Activated CD4-positive, alpha-beta memory T cell treated with anti-CD3 and anti-CD28 coated beads for 36 hours (primary cell): ENCODE measurements at regions not wholly inside any gene's neighbourhood (a gene's known extent, or its start where the extent isn't known, plus 50 kb on each side); places are given as distances from the start of the nearest gene placed in this dataset.

Experiments used
- CTCF ChIA-PET: fragments of 350-600 bp; sonication (Branson Sonifier 250); formaldehyde crosslinking; loops from one replicate; lab custom pipeline; 2021; ENCODE audit warnings: antibody characterized with exemption, inconsistent platforms; lab: Charles Lee
- POLR2A ChIA-PET: fragments of 350-600 bp; sonication (Branson Sonifier 250); formaldehyde crosslinking; loops from one replicate; lab custom pipeline; 2021; ENCODE audit warnings: antibody characterized with exemption; lab: Charles Lee
- DNase-seq: peaks from one replicate; pipeline ENCODE4 v3.0.0-alpha.2; 2020
- H3K27ac Mint-ChIP-seq: one replicate; pipeline ENCODE4 v1.8.0; 2021; ENCODE audit warnings: mixed read lengths
- H3K27me3 Mint-ChIP-seq: one replicate; pipeline ENCODE4 v1.8.0; 2021; ENCODE audit warnings: mixed read lengths
- H3K36me3 Mint-ChIP-seq: one replicate; pipeline ENCODE4 v1.8.0; 2021; ENCODE audit warnings: mixed read lengths
- H3K4me1 Mint-ChIP-seq: one replicate; pipeline ENCODE4 v1.8.0; 2021; ENCODE audit warnings: low read depth, mixed read lengths
- H3K4me3 Mint-ChIP-seq: one replicate; pipeline ENCODE4 v1.8.0; 2021; ENCODE audit warnings: mild to moderate bottlenecking, mixed read lengths
- H3K9me3 Mint-ChIP-seq: one replicate; pipeline ENCODE4 v1.8.0; 2021; ENCODE audit warnings: mixed read lengths
- intact Hi-C: fragments of 100-400 bp; cut with micrococcal nuclease; formaldehyde crosslinking; loops from one replicate; pipeline ENCODE4 v1.15.1; 2023

DNA sequence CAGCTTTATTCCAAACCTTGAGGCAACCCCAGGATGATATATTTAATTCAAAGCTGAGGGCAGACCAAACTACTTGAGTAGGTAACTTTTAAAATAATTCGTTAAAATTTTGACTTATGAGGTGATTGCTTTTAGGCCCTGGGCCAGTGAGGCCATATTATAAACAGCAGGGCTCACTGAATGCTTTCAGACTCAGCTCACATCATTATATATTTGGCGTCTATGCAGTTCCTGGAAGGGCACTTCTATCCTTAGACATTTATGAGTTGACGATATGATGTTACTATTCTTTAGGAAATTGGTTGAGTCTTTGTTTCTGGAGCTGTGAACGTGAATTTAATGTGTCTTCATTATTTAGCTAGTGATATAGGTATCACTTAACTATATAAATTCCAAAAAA is 400.1 kb downstream of the PDHA2 start:
- intact Hi-C loops: no loop called here
- H3K4me1 Mint-ChIP-seq: no peaks in the 10 kb centered on the region
- no peak overlapping the region for H3K4me3 Mint-ChIP-seq
- H3K27me3 Mint-ChIP-seq: no peaks in the 10 kb centered on the region
- H3K27ac Mint-ChIP-seq: no peak overlapping the region
- no peak for DNase-seq
- no peaks in the 10 kb centered on the region for H3K36me3 Mint-ChIP-seq
- H3K9me3 Mint-ChIP-seq: peaks cover 19% of the 10 kb centered on the region
- CTCF ChIA-PET: no interaction called here
- POLR2A ChIA-PET: no interaction called here

DNA sequence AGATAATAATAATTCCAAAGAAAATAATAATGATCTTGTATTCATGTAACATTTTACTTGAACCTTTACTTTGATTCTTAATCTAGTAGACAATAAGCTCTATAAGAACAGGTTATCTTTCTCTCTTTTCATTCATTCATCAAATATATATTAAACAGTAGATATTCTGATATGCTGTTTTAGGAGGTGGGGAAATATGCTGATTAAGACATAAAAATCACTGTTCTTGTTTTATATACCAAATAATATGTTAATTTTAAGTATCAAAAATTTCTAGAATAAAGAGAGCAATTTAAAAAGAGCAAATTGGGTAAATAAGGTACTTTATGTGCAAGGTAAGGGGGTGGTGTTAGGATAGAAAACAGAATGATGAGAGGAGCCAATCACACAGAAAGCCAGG is 401.9 kb downstream of the PDHA2 start:
- no peak overlapping the region for H3K27ac Mint-ChIP-seq
- CTCF ChIA-PET: no interaction called here

DNA sequence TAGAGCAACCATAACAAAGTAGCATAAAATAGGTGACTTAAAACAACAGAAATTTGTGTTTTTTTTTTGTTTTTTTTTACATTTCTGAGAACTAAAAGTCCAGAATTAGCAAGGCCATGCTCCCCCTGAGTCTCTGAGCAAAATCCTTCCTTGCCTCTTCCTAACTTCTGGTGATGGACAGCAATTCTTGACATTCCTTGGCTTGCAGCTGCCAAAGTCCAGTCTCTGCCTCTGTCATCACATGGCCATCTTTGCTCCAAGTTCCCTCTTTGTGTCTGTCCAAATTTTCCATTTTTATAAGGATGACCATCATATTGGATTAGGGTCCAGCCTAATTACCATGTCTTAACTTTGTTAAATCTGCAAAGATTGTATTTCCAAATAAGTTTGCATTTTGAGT is 407.2 kb downstream of the PDHA2 start:
- ChIA-PET POLR2A (no interaction called here), CTCF (no interaction called here)
- Mint-ChIP-seq H3K27ac (no peak overlapping the region), H3K4me3 (no peak overlapping the region), H3K27me3 (no peaks in the 10 kb centered on the region), H3K4me1 (no peaks in the 10 kb centered on the region), H3K36me3 (no peaks in the 10 kb centered on the region), H3K9me3 (peaks cover 7% of the 10 kb centered on the region)
- no peak for DNase-seq
- intact Hi-C loops: no loop called here

More for the DNA sequence above, 401.9 kb downstream of the PDHA2 start:
- Mint-ChIP-seq H3K4me3 (no peak overlapping the region), H3K36me3 (no peaks in the 10 kb centered on the region), H3K27me3 (no peaks in the 10 kb centered on the region), H3K9me3 (peaks cover 8% of the 10 kb centered on the region), H3K4me1 (no peaks in the 10 kb centered on the region)
- intact Hi-C loops: no loop called here
- POLR2A ChIA-PET: no interaction called here
- no peak for DNase-seq

DNA sequence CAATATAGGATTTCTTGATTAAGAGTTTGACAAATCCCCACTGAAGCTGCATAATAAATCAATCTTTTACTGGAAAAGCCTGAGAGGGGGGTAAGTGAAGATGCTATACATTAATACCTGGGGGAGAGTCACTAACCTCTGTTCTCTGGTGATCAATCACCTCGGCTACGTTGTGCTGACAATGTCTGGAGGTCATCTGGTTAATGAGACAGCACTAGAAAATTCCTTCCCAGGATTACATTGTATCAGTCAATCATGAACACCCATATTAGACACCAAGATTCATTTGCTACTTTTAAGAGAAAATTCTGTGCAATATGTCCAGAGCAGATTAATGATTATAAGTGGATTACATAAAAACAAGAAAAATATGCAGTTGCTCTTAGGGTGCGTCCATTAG is 408.3 kb downstream of the PDHA2 start:
- H3K27ac Mint-ChIP-seq: no peak overlapping the region
- POLR2A ChIA-PET: no interaction called here

DNA sequence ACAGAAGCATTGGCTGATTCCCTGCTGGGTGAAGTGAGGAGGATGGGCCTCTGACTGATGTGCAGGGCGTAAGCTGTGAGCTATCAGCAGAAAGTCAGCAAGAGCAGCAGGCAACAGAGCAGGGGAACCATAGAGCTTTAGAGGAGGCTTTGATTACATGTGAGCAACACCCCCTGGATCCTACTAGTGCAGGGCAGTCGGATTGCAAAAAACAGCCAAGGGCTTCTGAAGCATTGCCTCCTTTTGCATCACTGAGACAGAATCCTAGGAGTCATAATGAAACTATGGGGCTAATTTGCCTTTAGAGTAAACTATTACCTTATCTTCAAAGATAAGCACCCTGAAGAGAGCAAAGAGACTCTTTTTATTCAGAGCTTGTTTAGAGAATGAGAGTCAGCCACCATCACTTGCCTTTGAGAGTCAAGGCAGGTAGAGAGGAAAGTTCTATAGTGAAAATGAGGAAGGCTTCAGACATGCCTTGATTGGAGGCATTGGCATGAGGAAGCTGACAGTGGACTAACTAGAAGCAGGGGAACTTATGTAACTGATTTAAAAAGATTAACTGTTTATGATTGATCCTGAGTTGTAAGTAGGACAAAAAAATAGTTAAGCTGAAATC is 420.3 kb downstream of the PDHA2 start:
- ChIA-PET POLR2A (no interaction called here), CTCF (no interaction called here)
- intact Hi-C loops: no loop called here
- Mint-ChIP-seq H3K36me3 (no peaks in the 10 kb centered on the region), H3K4me1 (no peaks in the 10 kb centered on the region), H3K27ac (no peak overlapping the region), H3K27me3 (no peaks in the 10 kb centered on the region), H3K4me3 (no peak overlapping the region), H3K9me3 (peaks cover 4% of the 10 kb centered on the region)
- no peak for DNase-seq

More for the DNA sequence above, 408.3 kb downstream of the PDHA2 start:
- H3K27me3 Mint-ChIP-seq: no peaks in the 10 kb centered on the region
- no peaks in the 10 kb centered on the region for H3K36me3 Mint-ChIP-seq
- no peaks in the 10 kb centered on the region for H3K4me1 Mint-ChIP-seq
- intact Hi-C loops: no loop called here
- CTCF ChIA-PET: no interaction called here
- H3K4me3 Mint-ChIP-seq: no peak overlapping the region
- no peak for DNase-seq
- peaks cover 11% of the 10 kb centered on the region for H3K9me3 Mint-ChIP-seq

DNA sequence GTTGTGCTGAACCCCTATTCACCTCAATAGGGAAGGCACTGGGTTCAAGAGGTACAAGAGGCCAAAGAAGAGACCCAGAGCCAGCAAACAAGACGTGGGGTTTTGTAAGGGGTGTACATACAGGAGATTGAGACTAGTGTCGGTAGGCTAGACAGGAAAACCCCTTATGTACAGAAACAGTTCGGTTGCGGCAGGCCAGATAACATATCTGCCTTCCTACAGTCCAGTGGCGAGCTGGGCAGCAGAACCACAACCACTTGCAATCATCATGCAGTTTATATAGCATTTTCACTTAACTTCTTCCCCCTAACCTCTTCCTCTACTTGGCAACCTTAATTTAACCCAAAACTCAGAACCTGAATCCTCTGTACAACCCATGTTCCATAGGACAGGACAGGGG is 422.2 kb downstream of the PDHA2 start:
- no peak overlapping the region for H3K4me3 Mint-ChIP-seq
- H3K36me3 Mint-ChIP-seq: no peaks in the 10 kb centered on the region

DNA sequence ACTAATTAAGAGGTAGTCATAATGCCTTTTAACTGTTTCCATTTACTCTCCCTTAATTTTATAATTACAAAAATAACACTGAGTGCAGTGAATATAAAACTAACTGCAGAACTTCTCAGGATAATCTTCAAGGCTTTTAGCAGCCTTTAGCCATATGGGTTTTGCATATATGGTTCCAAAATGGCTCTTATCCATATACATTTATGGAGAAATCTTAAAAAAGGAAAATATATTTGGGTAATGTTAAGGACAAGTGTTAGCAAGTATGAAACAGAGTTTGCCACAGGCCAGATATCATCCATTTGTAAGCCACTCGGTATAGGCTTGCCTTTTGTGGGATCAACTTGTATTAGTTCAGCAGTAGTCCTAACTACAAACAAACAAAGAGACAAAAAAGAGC is 423.4 kb downstream of the PDHA2 start:
- POLR2A ChIA-PET: interaction anchor here (0.5 kb wide), 1 partner anchor 503 kb away, joined by 6 read pairs; no protein-coding TSS in a partner anchor
- H3K27me3 Mint-ChIP-seq: no peaks in the 10 kb centered on the region
- no peaks in the 10 kb centered on the region for H3K36me3 Mint-ChIP-seq
- H3K4me3 Mint-ChIP-seq: no peak overlapping the region
- H3K4me1 Mint-ChIP-seq: no peaks in the 10 kb centered on the region
- intact Hi-C loops: no loop called here
- DNase-seq: no peak
- CTCF ChIA-PET: no interaction called here
- H3K9me3 Mint-ChIP-seq: peaks cover 5% of the 10 kb centered on the region
- no peak overlapping the region for H3K27ac Mint-ChIP-seq

More for the DNA sequence above, 422.2 kb downstream of the PDHA2 start:
- ChIA-PET CTCF (no interaction called here), POLR2A (no interaction called here)
- intact Hi-C loops: no loop called here
- Mint-ChIP-seq H3K4me1 (no peaks in the 10 kb centered on the region), H3K27ac (no peak overlapping the region), H3K9me3 (peaks cover 5% of the 10 kb centered on the region), H3K27me3 (no peaks in the 10 kb centered on the region)
- no peak for DNase-seq

DNA sequence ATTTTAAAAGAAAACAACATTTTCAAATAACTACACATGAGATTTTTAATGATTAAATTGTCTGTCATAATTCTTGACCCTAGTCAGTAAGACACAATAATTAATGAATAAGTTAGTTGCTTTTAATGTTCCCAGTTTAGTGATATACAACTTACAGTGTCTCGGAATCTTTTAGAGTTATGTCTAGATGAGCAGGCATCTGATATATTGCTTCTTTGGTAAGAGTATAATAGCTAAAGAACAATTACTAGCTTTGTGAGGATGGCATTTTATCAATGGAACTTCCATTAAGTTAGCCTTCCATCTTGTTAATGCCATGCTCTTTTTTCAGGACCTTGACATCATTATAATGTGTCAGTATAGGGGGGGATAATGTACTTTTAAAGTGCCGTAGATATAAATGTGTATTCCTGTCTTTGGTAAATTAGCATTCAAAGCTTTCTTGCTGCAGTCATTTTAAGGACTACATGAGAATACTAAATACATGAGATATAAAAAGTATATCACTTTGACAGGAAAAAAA is 425.1 kb downstream of the PDHA2 start:
- ChIA-PET POLR2A (no interaction called here), CTCF (no interaction called here)
- Mint-ChIP-seq H3K27ac (no peak overlapping the region), H3K27me3 (no peaks in the 10 kb centered on the region), H3K36me3 (no peaks in the 10 kb centered on the region), H3K9me3 (peaks cover 8% of the 10 kb centered on the region), H3K4me1 (no peaks in the 10 kb centered on the region), H3K4me3 (no peak overlapping the region)
- intact Hi-C loops: no loop called here
- no peak for DNase-seq

DNA sequence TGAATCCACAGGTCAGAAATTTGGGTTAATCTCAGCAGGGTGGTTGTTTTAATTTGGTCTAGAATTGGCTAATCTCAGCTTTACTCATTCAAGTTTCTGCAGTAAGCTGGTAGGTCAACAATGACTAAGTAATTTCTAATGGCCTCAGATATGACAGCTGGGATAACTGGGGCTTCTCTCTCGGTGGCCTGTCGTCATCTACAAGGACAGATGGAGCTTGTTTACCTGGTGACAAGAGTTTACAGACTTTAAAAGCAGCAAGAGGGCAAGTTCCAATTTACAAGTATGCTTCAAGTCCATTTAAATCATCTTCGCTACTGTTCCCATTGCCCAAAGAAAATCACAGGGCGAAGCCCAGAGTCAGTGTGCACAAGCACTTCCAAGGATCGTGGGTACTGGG is 453.9 kb downstream of the PDHA2 start:
- H3K36me3 Mint-ChIP-seq: no peaks in the 10 kb centered on the region
- POLR2A ChIA-PET: no interaction called here
- no peak overlapping the region for H3K27ac Mint-ChIP-seq
- no peak for DNase-seq
- H3K4me3 Mint-ChIP-seq: no peak overlapping the region
- intact Hi-C loops: no loop called here
- CTCF ChIA-PET: no interaction called here
- no peaks in the 10 kb centered on the region for H3K4me1 Mint-ChIP-seq
- H3K27me3 Mint-ChIP-seq: no peaks in the 10 kb centered on the region
- H3K9me3 Mint-ChIP-seq: no peaks in the 10 kb centered on the region

DNA sequence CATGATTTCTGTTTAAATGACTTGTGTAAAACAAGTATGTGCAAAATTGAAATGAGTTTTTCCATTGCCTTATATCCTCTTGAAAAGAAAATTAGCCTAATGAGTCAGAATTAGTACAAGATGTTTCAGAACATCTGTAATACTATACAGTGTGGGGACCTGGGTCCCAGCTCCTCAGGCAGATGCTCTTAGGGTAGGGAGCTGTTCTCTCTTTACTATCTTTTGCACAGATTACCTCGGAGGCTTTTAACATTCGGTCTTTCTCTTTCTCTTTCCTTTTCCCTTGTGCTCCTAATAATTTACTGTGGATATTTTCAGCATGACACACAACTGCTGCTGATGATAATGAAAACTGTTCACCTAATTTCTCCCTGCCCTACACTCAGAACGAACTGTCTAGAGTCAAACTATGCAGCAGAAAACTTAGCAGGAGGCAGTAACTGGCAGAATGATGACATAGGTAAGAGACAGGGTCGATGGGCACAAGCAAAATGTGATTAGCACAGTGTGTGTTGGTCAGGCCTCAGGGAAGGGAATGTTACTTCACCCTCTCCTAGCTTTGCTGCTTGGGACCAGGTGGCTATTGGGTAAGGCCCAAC is 455.3 kb downstream of the PDHA2 start:
- no peak overlapping the region for H3K4me3 Mint-ChIP-seq

DNA sequence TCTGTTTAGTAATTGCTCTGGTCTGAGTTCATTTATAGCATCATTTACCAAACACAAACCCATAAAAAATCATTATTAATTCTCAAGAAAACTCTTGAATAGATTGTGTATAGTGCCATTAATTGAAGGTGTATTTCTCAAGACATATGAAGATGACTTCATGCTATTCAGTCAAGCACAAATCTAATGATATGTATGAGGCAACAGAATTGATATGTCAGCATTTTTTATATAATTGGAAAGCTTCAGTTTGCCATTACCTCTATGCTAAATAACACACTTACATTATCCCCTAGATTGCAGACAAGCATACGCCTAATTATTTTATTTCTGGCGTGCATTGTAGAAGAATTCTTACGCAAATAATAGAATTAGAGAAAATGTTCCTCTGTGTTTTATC is 461.8 kb downstream of the PDHA2 start:
- DNase-seq: no peak
- POLR2A ChIA-PET: no interaction called here
- peaks cover 2% of the 10 kb centered on the region for H3K9me3 Mint-ChIP-seq
- no peak overlapping the region for H3K27ac Mint-ChIP-seq
- CTCF ChIA-PET: no interaction called here
- H3K4me1 Mint-ChIP-seq: no peaks in the 10 kb centered on the region
- H3K4me3 Mint-ChIP-seq: no peak overlapping the region
- intact Hi-C loops: no loop called here
- H3K36me3 Mint-ChIP-seq: no peaks in the 10 kb centered on the region
- H3K27me3 Mint-ChIP-seq: no peaks in the 10 kb centered on the region

More for the DNA sequence above, 455.3 kb downstream of the PDHA2 start:
- Mint-ChIP-seq H3K9me3 (no peaks in the 10 kb centered on the region), H3K4me1 (no peaks in the 10 kb centered on the region), H3K36me3 (no peaks in the 10 kb centered on the region), H3K27ac (no peak overlapping the region), H3K27me3 (no peaks in the 10 kb centered on the region)
- intact Hi-C loops: no loop called here
- no peak for DNase-seq
- ChIA-PET CTCF (no interaction called here), POLR2A (no interaction called here)

DNA sequence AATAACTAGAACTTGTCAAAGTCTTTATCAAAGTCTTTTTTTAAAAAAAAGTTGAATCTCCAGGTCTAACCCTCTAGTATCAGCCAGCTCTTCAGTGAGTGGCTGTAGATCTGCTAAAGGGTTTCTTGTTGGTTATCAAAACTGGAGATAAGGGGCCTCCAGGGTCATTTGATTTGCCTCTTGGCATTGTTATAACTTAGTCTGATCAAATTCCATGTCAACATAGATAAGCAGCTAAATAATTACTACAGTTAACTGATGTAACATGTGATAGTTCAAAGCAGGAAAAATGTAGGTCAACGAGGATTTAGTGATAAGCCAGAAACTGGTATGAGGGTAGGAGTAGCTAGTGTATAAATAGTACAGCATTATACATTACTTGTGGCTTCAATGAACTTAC is 465.1 kb downstream of the PDHA2 start:
- H3K4me3 Mint-ChIP-seq: no peak overlapping the region
- H3K4me1 Mint-ChIP-seq: no peaks in the 10 kb centered on the region
- H3K27me3 Mint-ChIP-seq: no peaks in the 10 kb centered on the region
- intact Hi-C loops: no loop called here
- H3K27ac Mint-ChIP-seq: no peak overlapping the region
- H3K9me3 Mint-ChIP-seq: peaks cover 20% of the 10 kb centered on the region
- no peak for DNase-seq
- H3K36me3 Mint-ChIP-seq: no peaks in the 10 kb centered on the region
- ChIA-PET CTCF (interaction anchor here (0.6 kb wide), 1 partner anchor 150 kb away, joined by 3 read pairs; no protein-coding TSS in a partner anchor), POLR2A (no interaction called here)
